ENCODE measurements at regions not wholly inside any gene's neighbourhood (a gene's known extent, or its start where the extent isn't known, plus 50 kb on each side); places are given as distances from the start of the nearest gene placed in this dataset.
A peak's percentile ranks its signal among the peaks of the same experiment; 100 is the strongest.

GRCh38 chr4:38242822-38243387, 282.7 kb downstream of the PTTG2 start (continued):
- peak; percentile 62 for TF ChIP-seq TFAP4 (CRISPR knock-in tag; IDR thresholded peaks at IDR 0.05; ENCODE audit: borderline replicate concordance)
- no peak for TF ChIP-seq ARID2 (IDR thresholded peaks at IDR 0.05)
- TF ChIP-seq SAFB (IDR thresholded peaks at IDR 0.05; ENCODE audit: borderline replicate concordance, low read depth, low read length) = no peak
- no peak for TF ChIP-seq ILF3 (IDR thresholded peaks at IDR 0.05; ENCODE audit: borderline replicate concordance)
- no peak for TF ChIP-seq POLR2G (IDR thresholded peaks at IDR 0.05; ENCODE audit: low read depth, low read length)
- peak; percentile 82 for TF ChIP-seq ETV5 (CRISPR knock-in tag; IDR thresholded peaks at IDR 0.05; ENCODE audit: low read depth)
- no peak for TF ChIP-seq EZH2 (IDR thresholded peaks at IDR 0.05; ENCODE audit: borderline replicate concordance, low read depth, low read length)
- TF ChIP-seq RCOR1 (IDR thresholded peaks at IDR 0.05; ENCODE audit: borderline replicate concordance in 1 of 2, low read depth in 2 of 2, low read length in 2 of 2) = peak in 1 of 2 experiments; percentile 33; a peak in 2 of 4 replicates
- no peak for TF ChIP-seq SP2 (IDR thresholded peaks at IDR 0.05; ENCODE audit: extremely low read depth, low read depth, low read length, poor library complexity, severe bottlenecking)
- peak; percentile 71 for TF ChIP-seq MAFG (tag; conservative IDR thresholded peaks at IDR 0.05)
- no peak for TF ChIP-seq ZBTB8A (IDR thresholded peaks at IDR 0.05; ENCODE audit: partially characterized antibody)
- TF ChIP-seq ZBTB26 (CRISPR knock-in tag; IDR thresholded peaks at IDR 0.05) = no peak
- TF ChIP-seq E2F8 (IDR thresholded peaks at IDR 0.05; ENCODE audit: low read depth, partially characterized antibody) = no peak
- TF ChIP-seq C11orf30 (IDR thresholded peaks at IDR 0.05; ENCODE audit: low read depth) = peak; percentile 61; the same call in 1 of the 2 replicates
- no peak for TF ChIP-seq STAT6 (CRISPR knock-in tag; IDR thresholded peaks at IDR 0.05)
- TF ChIP-seq ZNF512 (tag; IDR thresholded peaks at IDR 0.05) = no peak
- no peak; the same call in 1 of the 2 replicates for TF ChIP-seq CREB1 (IDR thresholded peaks at IDR 0.05)
- TF ChIP-seq CREB1 (CRISPR knock-in tag; IDR thresholded peaks at IDR 0.05) = no peak
- TF ChIP-seq POLR2A (conservative IDR thresholded peaks at IDR 0.05) = peak; percentile 44; the same call in 1 of the 2 replicates
- no peak for TF ChIP-seq HDGF (IDR thresholded peaks at IDR 0.05)

Data from K562 (cell line).